ENCODE measurements at regions not wholly inside any gene's neighbourhood (a gene's known extent, or its start where the extent isn't known, plus 50 kb on each side); places are given as distances from the start of the nearest gene placed in this dataset.
"Not testable (repeated sequence)": the region's sequence is repeated elsewhere in the genome, so short reads cannot be mapped to it uniquely, and the experiment has no call there.

- Histone ChIP-seq H3K36me3 (no peaks in the 10 kb centered on the region), H3K9me3 (no peaks in the 10 kb centered on the region), H3K27ac (no peak overlapping the region), H3K4me1 (no peaks in the 10 kb centered on the region), H3K27me3 (no peaks in the 10 kb centered on the region), H3K4me3 (no peak overlapping the region)
- TF ChIP-seq POLR2A (IDR thresholded peaks at IDR 0.05) (no peak), CTCF (IDR thresholded peaks at IDR 0.05) (no peak)
- no peak for DNase-seq
Measured at GRCh38 chr13:56755181-56755935, 385.4 kb upstream of the PRR20A start.

- not testable (repeated sequence) for H3K9me3 ChIP-seq, H3K27me3 ChIP-seq, H3K4me1 ChIP-seq, H3K27ac ChIP-seq, H3K36me3 ChIP-seq, DNase-seq, H3K4me3 ChIP-seq
Measured at GRCh38 chr13:56763333-56763732, 377.4 kb upstream of the PRR20A start.

GRCh38 chr13:56773148-56773547 lies 367.6 kb upstream of the PRR20A start:
- Histone ChIP-seq H3K4me3 (no peak overlapping the region), H3K36me3 (no peaks in the 10 kb centered on the region), H3K9me3 (no peaks in the 10 kb centered on the region), H3K4me1 (no peaks in the 10 kb centered on the region), H3K27ac (no peak overlapping the region), H3K27me3 (no peaks in the 10 kb centered on the region)
- DNase-seq = no peak
- TF ChIP-seq POLR2A (IDR thresholded peaks at IDR 0.05) (no peak), CTCF (IDR thresholded peaks at IDR 0.05) (no peak)

- no peaks in the 10 kb centered on the region for H3K27me3 ChIP-seq
- no peak overlapping the region for H3K4me3 ChIP-seq
- H3K9me3 ChIP-seq = no peaks in the 10 kb centered on the region
- H3K36me3 ChIP-seq = no peaks in the 10 kb centered on the region
- DNase-seq = no peak
- H3K4me1 ChIP-seq = no peaks in the 10 kb centered on the region
- TF ChIP-seq POLR2A (IDR thresholded peaks at IDR 0.05) (no peak), CTCF (IDR thresholded peaks at IDR 0.05) (no peak)
- H3K27ac ChIP-seq = no peak overlapping the region
Measured at GRCh38 chr13:56789527-56789926, 351.2 kb upstream of the PRR20A start.

GRCh38 chr13:56837161-56837560 lies 303.6 kb upstream of the PRR20A start:
- H3K4me1 ChIP-seq = no peaks in the 10 kb centered on the region
- DNase-seq = no peak
- no peaks in the 10 kb centered on the region for H3K9me3 ChIP-seq
- H3K36me3 ChIP-seq = no peaks in the 10 kb centered on the region
- H3K4me3 ChIP-seq = no peak overlapping the region
- H3K27me3 ChIP-seq = no peaks in the 10 kb centered on the region
- H3K27ac ChIP-seq = no peak overlapping the region
- TF ChIP-seq POLR2A (IDR thresholded peaks at IDR 0.05) (no peak), CTCF (IDR thresholded peaks at IDR 0.05) (no peak)

GRCh38 chr13:56850852-56851251 lies 289.9 kb upstream of the PRR20A start:
- no peak for DNase-seq
- H3K4me3 ChIP-seq = no peak overlapping the region
- H3K27ac ChIP-seq = no peak overlapping the region
- H3K4me1 ChIP-seq = no peaks in the 10 kb centered on the region
- TF ChIP-seq POLR2A (IDR thresholded peaks at IDR 0.05) (no peak), CTCF (IDR thresholded peaks at IDR 0.05) (no peak)
- H3K9me3 ChIP-seq = no peaks in the 10 kb centered on the region
- H3K27me3 ChIP-seq = no peaks in the 10 kb centered on the region
- H3K36me3 ChIP-seq = no peaks in the 10 kb centered on the region

Data from Peyer's patch (tissue), 4 donors.